CD4-positive, alpha-beta T cell treated with Interleukin-15 for 4 hours (primary cell): ENCODE measurements at regions not wholly inside any gene's neighbourhood (a gene's known extent, or its start where the extent isn't known, plus 50 kb on each side); places are given as distances from the start of the nearest gene placed in this dataset.

Source experiments
- DNase-seq: peaks from one replicate; pipeline ENCODE4 v3.0.0-alpha.2; 2020; ENCODE audit warnings: low spot score

GRCh38 chr16:51900221-51900780 lies 646.6 kb downstream of the TOX3 start:
- no peak for DNase-seq

- DNase-seq, result no peak
Measured at GRCh38 chr16:51898872-51899271, 648.1 kb downstream of the TOX3 start.

- no peak for DNase-seq
Measured at GRCh38 chr16:51896013-51896412, 650.9 kb downstream of the TOX3 start.

- DNase-seq, result no peak
Measured at GRCh38 chr16:51892293-51893007, 654.5 kb downstream of the TOX3 start.

- no peak for DNase-seq
Measured at GRCh38 chr16:51888534-51888933, 658.4 kb downstream of the TOX3 start.

- no peak for DNase-seq
Measured at GRCh38 chr16:51888016-51888415, 658.9 kb downstream of the TOX3 start.

GRCh38 chr16:51886456-51886855 lies 660.5 kb downstream of the TOX3 start:
- no peak for DNase-seq

GRCh38 chr16:51884773-51885172 lies 662.2 kb downstream of the TOX3 start:
- DNase-seq, result no peak

GRCh38 chr16:51881731-51882130 lies 665.2 kb downstream of the TOX3 start:
- no peak for DNase-seq

- DNase-seq, result no peak
Measured at GRCh38 chr16:51880776-51881175, 666.2 kb downstream of the TOX3 start.

GRCh38 chr16:51877686-51878085 lies 669.3 kb downstream of the TOX3 start:
- no peak for DNase-seq

GRCh38 chr16:51876934-51877333 lies 670.0 kb downstream of the TOX3 start:
- DNase-seq, result no peak

- DNase-seq, result no peak
Measured at GRCh38 chr16:51876601-51876875, 670.4 kb downstream of the TOX3 start.

GRCh38 chr16:51875834-51876600 lies 670.9 kb downstream of the TOX3 start:
- no peak for DNase-seq

GRCh38 chr16:51872524-51872923 lies 674.4 kb downstream of the TOX3 start:
- no peak for DNase-seq

GRCh38 chr16:51870296-51870854 lies 676.6 kb downstream of the TOX3 start:
- no peak for DNase-seq

GRCh38 chr16:51869176-51869575 lies 677.8 kb downstream of the TOX3 start:
- no peak for DNase-seq

- DNase-seq, result no peak
Measured at GRCh38 chr16:51868631-51869030, 678.3 kb downstream of the TOX3 start.

- no peak for DNase-seq
Measured at GRCh38 chr16:51867386-51868065, 679.4 kb downstream of the TOX3 start.

- DNase-seq, result no peak
Measured at GRCh38 chr16:51864575-51864974, 682.4 kb downstream of the TOX3 start.

- DNase-seq, result no peak
Measured at GRCh38 chr16:51854401-51854951, 692.5 kb downstream of the TOX3 start.

GRCh38 chr16:51853586-51853985 lies 693.4 kb downstream of the TOX3 start:
- DNase-seq, result no peak
